Lower leg skin (tissue), 3 donors: ENCODE measurements at regions not wholly inside any gene's neighbourhood (a gene's known extent, or its start where the extent isn't known, plus 50 kb on each side); places are given as distances from the start of the nearest gene placed in this dataset.

Source experiments
- CTCF ChIP-seq, 3 donors: fragments of 450-650 bp; IDR thresholded peaks; one replicate each; pipeline ENCODE4 v1.5.1; 2016; ENCODE audit warnings: antibody characterized with exemption in 3 of 3, mild to moderate bottlenecking in 3 of 3, moderate library complexity in 2 of 3
- POLR2A ChIP-seq, 2 donors: fragments of 450-650 bp; IDR thresholded peaks; one replicate each; pipeline ENCODE4 v1.6.1; 2016 to 2017; ENCODE audit warnings: antibody characterized with exemption in 2 of 2, mild to moderate bottlenecking in 1 of 2, moderate library complexity in 1 of 2

GRCh38 chr22:44393066-44393465, 80.3 kb upstream of the SHISAL1 start:
- TF ChIP-seq CTCF (IDR thresholded peaks at IDR 0.05) (no peak), POLR2A (IDR thresholded peaks at IDR 0.05) (no peak)
